Activated T-helper 1 cell treated with anti-CD3 and anti-CD28 coated beads, Interleukin-2, amount 50 U/mL, for 16 hours (primary cell): ENCODE measurements at regions not wholly inside any gene's neighbourhood (a gene's known extent, or its start where the extent isn't known, plus 50 kb on each side); places are given as distances from the start of the nearest gene placed in this dataset.
"Not testable (repeated sequence)": the region's sequence is repeated elsewhere in the genome, so short reads cannot be mapped to it uniquely, and the experiment has no call there.

Experiments used
- DNase-seq, 2 donors: peaks; one replicate each; pipeline ENCODE4 v3.0.0-alpha.2; 2020; ENCODE audit warnings: low read depth in 1 of 2, low spot score in 1 of 2

DNA sequence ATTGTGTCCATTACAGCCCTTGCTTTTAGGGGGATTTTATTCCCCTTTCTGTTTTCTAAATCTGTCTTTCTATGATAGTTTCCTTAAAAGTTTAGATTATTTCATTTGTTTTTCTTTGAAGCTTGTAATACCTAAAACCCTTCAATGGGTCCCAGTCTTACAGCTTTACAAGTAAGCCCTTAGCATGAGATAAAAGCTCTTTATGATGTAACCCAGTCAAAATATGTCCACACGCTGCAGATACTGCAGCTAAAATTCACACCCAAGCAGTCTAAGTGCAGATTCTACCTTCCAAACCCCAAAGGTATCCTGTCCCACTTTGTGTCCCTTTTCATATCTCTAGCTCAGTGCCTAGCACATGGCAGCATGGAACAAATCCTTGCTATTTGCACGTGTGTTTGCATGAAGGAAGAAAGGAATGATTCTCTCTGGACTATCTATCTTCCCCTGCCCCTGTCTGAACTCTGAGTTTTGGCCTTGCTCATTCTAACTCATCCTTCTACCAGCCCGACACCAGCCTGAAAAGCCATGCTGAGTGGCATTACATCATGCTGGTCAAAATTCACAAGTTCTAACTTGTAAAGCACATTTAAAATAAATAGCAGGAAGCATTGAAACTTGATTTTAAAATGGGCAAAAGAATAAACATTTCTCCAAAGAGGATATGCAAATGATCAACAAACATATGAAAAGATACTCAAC lies 623.2 kb downstream of the IRS1 start:
- no peak for DNase-seq

DNA sequence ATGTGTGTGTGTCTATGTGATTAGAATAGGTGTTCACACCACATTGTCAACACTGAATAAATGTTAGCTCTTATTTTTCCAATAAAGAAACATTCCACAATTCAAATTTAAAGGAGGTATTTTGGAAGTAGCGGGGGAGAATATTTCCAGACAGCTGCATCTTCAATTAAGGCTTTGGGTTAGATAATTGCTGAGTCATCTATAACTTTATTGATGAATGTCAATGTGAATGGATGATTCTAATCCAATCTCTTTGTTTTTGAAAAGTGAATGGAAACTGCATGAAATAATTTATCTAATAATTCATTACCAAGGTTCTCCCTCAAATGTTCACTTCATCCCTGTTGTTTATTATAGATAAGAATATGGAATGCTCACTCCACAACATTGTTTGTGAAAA lies 625.2 kb downstream of the IRS1 start:
- no peak for DNase-seq

DNA sequence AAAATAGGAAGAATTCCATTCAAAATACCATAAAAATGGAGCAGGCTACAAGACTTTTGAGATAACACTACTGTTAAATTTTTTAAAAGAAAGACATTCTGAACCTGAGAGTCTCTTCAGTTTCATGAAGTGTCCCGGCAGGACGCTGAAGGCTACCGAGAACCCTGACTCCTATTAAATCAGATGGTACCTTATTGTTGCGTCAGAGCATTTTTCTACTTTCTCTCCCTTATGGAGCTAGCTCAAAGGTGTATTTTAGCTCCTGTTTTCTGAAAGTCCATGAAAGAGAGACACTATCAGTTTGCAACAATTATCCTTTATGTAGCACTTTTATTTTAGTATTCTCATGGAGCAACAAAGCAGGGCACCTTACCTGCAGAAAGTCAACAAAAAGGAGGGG lies 626.7 kb downstream of the IRS1 start:
- DNase-seq: no peak

DNA sequence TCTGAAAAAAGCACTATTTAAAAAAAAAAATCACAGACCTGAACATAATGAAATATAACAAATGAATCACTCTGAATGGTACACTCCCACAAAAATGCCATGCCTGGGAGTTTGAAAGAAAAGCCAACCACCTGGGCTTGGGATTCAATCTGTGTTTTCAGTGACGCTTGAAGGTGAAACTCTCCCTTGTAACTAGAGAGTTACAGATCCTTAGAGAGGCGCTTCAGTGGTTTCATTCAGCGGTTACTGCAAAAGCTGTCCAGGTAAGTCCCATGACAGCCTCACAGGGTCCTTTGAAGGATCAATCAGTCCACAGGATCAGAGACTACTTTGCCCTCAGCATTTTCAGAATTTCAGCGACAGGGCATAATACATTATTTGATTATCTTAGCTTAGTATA lies 627.3 kb downstream of the IRS1 start:
- DNase-seq: no peak

DNA sequence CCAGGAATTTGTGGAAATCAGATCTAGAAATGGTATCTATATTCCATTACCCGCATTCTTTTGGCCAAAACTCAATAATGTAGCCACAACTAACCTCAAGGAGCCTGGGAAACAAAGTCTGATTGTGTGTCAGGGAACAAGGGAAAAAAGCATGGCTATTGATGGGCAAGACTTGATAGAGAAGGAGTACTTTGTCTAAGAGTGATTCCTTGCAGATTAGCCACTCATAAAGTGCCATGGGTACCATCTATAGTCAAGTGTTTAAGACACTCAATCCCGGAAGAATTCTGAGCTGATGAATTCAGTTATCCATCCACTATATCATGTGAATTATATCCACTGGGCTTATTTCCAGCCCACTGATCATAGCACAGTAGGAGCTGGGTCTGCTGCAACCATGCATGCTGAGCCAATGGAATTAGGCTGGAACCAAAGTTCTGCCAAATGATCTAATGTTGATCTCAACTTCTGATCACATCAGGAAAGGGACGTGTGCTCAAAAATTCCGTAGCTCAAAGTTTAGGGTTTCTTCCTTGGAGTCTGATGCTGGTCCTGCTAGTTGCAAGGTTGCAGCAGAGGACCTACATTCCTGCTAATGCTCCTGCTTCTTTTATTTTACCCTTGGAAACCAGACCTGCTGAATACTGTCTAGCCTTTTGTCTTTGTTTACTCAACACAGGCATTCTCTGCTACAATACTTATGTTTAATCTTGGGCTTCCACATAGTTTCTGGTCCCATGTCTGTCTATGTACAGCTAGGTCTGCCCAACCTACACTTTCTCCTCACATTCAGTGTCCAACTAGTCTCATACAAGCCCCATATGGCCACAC lies 629.7 kb downstream of the IRS1 start:
- no peak for DNase-seq

DNA sequence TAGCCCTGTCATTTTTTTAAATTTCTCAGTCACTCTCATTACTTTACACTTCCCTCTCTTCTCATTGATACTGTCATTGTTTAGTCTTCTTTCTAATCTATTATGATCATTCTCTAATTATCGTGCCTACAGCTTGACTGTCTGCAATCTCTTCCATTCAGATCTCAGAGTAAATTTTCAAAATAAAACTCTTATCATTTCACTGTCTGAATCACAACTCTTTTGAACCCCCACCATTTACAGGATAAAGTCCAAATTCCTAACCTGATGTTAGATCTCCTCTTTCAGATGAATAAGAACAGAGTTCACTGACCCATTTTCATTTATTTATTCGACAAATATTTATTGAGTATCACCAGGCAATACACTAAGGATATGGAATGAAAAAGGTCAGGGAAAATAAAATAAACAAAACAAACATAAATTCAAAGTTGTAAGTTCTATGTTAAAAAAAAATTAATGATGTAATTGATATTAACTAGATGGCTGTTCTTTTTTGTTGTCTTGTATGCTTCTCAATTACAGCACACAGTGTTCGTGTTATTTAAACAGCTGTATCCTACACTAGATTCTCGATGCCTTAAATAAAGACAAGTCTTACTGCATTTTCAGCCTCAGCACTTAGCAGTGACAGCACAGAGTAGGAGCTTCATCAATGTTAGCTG lies 631.0 kb downstream of the IRS1 start:
- no peak for DNase-seq

DNA sequence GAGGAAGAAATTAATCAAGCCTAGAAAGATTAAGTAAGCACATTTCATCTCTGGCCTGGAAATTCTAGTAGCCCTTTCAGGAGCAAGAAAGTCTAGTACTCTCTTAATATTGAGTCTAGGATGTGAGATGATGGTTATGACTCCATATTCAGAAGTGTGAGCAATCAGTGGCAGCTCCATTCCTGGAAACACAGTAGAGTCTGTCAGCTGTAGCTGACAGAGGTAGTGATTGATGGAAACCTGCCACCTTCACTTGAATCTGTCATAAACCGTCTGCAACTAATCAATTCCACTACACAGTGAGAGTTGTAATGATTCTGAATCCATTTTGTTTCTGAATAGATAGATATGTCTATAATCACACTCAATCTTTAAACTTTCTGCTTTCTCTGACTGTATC lies 635.1 kb downstream of the IRS1 start:
- no peak for DNase-seq

DNA sequence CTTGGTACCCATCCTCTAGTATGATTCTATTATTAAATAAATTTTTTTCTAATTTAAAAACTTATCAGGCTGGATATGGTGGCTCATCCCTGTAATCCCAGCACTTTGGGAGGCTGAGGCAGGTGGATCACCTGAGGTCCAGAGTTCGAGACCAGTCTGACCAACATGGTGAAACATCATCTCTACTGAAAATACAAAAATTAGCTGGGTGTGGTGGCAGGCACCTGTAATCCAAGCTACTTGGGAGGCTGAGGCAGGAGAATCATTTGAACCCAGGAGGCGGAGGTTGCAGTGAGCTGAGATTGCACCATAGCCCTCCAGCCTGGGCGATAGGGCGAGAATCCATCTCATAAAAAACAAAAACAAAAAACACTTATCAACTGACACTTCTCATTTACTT lies 639.0 kb downstream of the IRS1 start:
- DNase-seq: not testable (repeated sequence)

DNA sequence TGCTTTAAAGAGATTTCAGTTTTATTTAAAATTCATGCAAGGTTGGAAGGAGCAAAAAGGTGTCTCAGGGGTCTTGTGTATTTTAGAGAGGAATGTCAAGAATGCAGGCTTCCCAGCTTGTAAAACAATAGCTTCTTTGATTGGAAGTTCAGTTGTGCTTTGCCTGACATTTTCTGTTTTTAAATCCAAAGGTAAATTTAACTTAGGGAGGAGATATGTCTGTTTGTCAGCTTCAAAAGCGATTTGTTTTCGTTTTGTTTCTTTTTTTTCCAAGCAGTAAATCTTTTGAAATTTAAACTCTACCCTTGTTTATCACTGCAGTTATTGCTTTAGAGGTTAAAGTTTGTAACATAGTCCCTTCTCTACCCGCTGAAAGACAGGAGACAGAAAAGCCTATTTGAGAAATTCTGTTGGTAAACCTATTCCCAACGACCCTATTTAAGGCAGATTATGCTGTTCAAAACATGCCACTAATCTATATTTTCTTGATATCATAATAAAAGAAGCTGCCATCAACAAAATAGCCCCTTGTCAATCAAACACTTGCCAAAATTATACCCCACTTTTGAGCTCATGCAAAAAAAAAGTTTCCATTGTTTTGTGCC lies 639.6 kb downstream of the IRS1 start:
- no peak for DNase-seq

DNA sequence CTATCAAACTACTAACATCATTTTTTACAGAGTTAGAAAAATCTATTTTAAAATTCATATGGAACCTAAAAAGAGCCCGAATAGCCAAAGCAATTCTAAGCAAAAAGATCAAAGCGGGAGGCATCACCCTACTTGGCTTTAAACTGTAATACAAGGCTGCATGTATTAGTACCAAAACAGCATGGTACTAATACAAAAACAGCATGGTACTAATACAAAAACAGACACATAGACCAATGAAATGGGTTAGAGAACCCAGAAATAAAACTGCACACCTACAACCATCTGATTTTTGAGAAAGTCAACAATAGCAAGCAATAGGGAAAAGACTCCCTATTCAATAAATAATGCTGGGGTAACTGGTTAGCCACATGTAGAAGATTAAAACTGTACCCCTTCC lies 640.7 kb downstream of the IRS1 start:
- no peak for DNase-seq

DNA sequence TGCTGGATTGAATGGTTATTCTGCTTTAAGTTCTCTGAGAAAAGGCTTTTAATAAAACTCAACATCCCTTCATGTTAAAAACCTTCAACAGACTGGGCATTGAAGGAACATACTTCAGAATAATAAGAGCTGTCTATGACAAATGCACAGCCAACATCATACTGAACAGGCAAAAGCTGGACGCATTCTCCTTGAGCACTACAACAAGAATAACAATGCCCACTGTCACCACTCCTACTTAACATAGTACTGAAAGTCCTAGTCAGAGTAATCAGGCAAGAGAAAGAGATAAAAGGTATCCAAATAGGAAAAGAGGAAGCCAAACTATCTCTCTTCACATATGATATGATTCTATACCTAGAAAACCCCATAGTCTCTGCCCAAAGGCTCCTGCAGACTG lies 641.4 kb downstream of the IRS1 start:
- DNase-seq: no peak

DNA sequence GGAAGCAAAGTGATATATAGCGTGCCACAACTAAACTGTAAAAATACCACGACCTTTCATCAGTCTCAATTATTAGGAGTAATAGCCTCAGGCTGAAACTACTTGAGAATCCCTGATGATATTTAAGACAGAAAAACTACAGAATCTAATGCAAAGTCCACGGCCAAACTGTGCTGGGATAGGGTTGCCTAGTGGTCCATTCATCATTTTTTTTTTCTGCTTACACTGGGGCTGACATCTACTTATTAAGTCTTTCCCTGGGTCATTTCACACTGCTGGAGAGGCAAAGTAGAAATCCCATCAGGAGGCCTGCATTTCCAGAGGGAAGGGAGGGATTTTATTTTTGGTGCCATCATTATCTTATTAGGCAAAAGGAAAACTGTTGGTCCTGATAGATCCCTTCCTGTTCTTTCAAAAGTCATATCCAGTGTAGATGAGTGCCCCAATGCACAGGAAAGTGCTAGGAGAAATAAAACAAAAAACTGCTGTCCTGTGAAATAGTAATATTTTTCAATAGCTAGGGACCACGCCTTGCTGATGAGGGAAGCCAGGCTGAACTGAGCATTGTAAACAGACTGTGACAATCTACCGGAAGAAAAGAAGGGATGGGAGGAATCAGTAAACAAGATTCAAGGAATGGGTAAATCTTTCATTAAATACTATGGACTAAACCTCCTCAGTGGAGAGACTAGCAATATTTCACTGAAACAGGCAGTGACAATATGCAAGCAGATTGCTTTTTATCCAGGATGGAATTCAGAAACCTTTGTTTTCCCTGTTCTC lies 644.3 kb downstream of the IRS1 start:
- DNase-seq: no peak

DNA sequence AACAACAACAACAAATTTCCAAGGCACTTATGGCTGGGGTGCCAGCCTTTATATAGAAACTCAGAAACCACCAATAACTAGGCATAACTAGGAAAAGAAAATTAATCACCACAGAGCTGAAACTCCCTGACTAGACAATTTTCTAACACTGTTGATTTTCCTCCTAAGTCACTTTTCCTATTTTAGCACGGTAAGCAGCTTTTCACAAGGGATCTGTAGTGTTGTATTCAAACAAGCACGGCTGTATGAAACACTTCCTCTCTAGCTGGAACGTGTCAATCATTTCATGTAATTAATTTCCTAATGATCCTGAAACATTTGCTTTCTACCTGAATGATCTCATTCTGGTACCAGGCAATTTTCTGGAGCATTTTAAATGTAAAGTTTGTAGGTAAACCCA lies 645.0 kb downstream of the IRS1 start:
- no peak for DNase-seq

DNA sequence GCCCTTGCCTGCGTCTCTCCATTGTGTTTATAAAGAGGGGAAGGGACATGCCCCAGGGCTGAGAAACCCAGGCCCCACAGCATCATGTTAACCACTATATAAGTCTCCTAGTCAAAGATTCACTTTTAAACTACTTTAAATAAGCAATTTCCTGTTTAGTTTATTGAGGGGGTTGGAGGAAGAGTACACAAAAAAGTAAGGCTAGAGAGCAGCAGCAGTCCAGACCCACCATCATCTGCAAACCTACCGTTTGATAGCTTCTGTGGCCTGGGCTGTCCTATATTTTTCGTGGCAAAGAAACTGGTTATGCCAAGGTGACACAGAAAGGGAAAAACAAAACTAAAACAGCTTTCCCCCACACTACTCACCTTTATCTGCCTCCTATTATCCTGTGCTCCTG lies 646.1 kb downstream of the IRS1 start:
- DNase-seq: no peak

DNA sequence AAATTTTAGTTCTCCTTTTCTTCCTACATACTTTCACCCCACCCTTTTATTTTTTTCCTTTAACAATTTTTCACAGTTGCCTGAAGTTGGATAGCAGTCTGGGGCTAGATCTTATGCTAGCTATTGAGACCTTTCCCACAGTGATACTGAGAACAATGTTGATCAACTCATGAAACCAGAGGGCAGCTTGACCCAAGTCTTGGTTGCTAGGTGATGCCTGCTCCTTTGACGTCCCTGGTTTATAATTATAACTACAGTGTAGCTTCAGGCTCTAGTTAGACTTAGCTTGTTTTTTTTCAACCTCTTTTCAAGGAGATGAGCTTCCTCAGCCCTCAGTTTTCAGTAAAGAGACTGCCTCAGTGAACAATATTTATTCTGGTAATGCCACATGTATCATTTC lies 648.5 kb downstream of the IRS1 start:
- DNase-seq: no peak

DNA sequence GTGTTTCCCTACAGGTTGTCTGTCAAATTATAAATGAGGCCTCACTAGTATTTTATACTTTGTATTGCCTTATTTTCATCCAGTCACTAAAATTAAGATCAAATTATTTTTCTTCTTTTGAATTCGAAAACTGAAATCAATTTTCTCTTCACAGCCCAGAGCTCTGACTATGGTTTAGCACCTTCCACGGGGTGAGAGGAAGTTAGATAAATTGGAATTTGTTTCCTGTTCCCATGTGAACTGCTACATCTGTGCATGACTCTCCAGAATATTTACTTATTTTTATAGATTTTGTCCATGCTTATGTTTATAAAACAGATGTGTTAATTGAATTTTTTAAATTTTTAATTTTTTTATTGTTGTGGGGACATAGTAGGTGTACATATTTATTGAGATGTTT lies 656.5 kb downstream of the IRS1 start:
- DNase-seq: no peak

DNA sequence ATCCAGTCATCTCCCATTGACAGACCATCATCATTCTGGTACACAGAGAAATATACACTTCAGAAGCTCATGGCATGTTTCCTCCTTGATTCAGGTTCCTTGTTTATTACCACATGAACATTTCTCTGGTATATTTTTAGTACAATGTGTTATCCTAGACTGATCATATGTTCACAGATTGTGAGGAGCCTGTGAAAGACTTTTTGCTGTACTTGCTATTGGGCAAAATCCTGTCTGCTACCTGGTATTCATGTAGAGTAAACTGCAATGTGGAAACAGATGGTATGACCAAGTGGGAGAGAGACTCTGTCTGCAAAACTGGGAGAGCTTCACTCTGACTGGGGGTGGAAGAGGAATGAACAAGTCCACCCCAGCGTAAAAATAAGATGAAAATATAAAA lies 657.2 kb downstream of the IRS1 start:
- DNase-seq: no peak

DNA sequence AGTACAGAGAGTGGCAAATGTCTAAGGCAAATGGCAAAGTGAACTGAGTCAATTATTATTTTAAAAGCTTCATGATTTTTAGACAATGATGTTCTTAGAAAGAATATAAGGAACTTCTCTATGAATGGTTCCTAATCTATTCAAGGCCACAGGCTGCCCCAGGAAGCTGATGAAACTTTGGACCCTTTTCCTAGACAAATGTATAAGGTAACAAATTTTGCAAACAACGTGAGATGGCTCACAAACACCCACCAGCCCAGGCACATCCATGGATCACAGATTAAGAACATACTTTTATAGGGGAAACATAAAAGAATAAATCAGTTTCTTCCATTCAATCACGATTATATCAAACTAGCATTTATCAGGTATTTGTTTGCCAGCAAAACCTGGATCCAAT lies 659.0 kb downstream of the IRS1 start:
- DNase-seq: no peak

DNA sequence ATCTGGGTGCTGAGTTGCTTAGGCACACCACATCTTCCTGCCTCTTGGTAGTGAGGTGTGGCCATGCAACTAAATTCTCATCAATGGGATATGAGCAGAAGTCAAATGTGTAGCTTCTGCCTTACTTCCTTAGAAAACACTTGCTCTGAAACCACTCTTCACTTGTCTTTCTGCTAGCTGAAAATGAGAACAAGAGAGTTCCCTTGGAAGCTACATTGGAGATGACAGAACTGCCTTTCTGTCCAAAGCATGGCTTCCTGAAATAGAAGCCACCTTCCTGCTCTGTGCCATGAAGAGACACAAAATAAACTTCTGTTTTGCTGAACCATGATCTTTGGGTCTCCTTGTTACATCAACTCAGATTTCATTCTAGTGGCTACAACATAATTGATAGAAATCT lies 659.9 kb downstream of the IRS1 start:
- no peak for DNase-seq

DNA sequence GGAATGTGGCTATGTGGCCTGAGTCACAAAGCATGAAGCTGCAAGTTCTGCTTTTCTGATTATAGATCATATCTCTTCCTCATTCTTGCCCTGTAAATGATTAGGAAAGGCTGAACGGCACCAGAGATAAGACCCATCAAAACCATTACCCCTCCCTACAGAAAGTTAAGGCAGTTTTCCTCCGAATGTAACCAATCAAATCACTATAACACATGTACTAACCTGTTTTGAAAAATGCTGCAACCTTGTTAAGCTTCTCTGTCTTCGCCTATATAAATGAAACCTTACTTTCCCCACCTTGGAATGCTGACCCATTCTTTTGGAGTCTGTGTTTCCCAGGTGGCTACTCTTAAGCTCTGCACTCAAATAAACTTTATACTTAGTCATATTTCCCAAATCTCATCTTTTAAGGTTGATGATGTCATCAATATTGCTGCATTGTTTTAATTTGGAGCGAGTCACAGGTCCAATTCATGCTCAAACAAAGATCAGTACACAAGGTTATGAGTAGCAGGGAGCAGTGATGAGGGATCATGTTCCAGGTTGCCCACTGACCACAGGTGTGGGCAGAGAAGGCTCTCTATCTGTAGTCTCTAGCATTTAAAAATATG lies 662.3 kb downstream of the IRS1 start:
- DNase-seq: no peak

DNA sequence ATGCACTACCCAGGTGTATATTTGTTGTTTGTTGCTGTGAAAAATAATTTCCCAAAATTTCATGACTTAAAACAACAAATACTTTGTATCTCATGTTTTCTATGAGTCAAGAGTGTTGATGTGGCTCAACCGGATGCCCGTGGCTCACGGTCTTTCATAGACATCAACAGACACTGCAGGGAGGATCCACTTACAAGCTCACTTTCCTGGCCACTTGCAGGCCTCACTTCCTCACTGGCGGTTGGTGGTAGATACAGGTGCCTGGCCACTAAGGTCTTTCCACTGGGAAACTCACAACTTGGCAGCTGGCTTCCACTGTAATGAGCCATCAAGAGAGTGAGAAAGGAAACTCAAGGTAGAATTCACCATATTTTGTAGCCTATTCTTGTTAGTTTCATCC lies 662.9 kb downstream of the IRS1 start:
- DNase-seq: no peak
